H1 (cell line): ENCODE measurements at regions not wholly inside any gene's neighbourhood (a gene's known extent, or its start where the extent isn't known, plus 50 kb on each side); places are given as distances from the start of the nearest gene placed in this dataset.

Experiments
- CTCF ChIA-PET: fragments of 300-600 bp; sonication (Branson Sonifier 250); formaldehyde crosslinking; loops from one replicate; lab custom pipeline; 2021; ENCODE audit not compliant: partially characterized antibody; lab: Charles Lee
- POLR2A ChIA-PET: fragments of 300-600 bp; sonication (Branson Sonifier 250); formaldehyde crosslinking; loops from one replicate; lab custom pipeline; 2021; ENCODE audit warnings: inconsistent platforms; ENCODE audit not compliant: partially characterized antibody; lab: Charles Lee
- DNase-seq, 2 experiments: peaks; one replicate each; pipeline versions ENCODE4 v3.0.0 to v3.0.0-alpha.2; 2010 to 2022; ENCODE audit warnings: low spot score in 2 of 2, low read depth in 1 of 2, mixed read lengths in 1 of 2
- FAIRE-seq: peaks from 2 replicates; lab custom pipeline; 2011; peaks lifted over from hg19 to GRCh38; lab: Jason Lieb, UNC
- H2AFZ ChIP-seq: 2 replicates; pipeline ENCODE4 v1.8.1; 2012; ENCODE audit warnings: low read length, inconsistent platforms
- H2AK5ac ChIP-seq: 2 replicates; pipeline ENCODE4 v1.6.1; 2013; ENCODE audit warnings: low read depth, low read length
- H2BK120ac ChIP-seq: replicated peaks from 2 replicates; pipeline ENCODE3; 2013; ENCODE audit warnings: low read depth, low read length, inconsistent platforms
- H2BK12ac ChIP-seq: 2 replicates; pipeline ENCODE4 v1.6.1; 2013; ENCODE audit warnings: low read depth, low read length
- H2BK15ac ChIP-seq: 2 replicates; pipeline ENCODE4 v1.6.1; 2013; ENCODE audit warnings: low read length
- H2BK20ac ChIP-seq: 2 replicates; pipeline ENCODE4 v1.6.1; 2013; ENCODE audit warnings: low read length
- H2BK5ac ChIP-seq: 2 replicates; pipeline ENCODE4 v1.6.1; 2013; ENCODE audit warnings: low read depth, low read length
- H3K14ac ChIP-seq: 2 replicates; pipeline ENCODE4 v1.6.1; 2013; ENCODE audit warnings: inconsistent platforms; ENCODE audit not compliant: insufficient read length
- H3K18ac ChIP-seq: 2 replicates; pipeline ENCODE4 v1.6.1; 2013; ENCODE audit warnings: low read length; ENCODE audit errors: extremely low read depth
- H3K23ac ChIP-seq: 2 replicates; pipeline ENCODE4 v1.6.1; 2013; ENCODE audit warnings: inconsistent platforms; ENCODE audit not compliant: insufficient read length
- H3K23me2 ChIP-seq: 2 replicates; pipeline ENCODE4 v1.6.1; 2013; ENCODE audit warnings: low read depth, low read length
- H3K27ac ChIP-seq: 2 replicates; pipeline ENCODE4 v1.6.1; 2011; ENCODE audit warnings: low read depth, low read length, inconsistent platforms
- H3K27me3 ChIP-seq, 4 experiments: replicated peaks in 1 of 4; 1 replicate in 1 of 4; 2 replicates in 3 of 4; pipeline versions ENCODE4 v1.6.1 to v1.8.1; 2011 to 2013; ENCODE audit warnings: low read length in 3 of 4, mild to moderate bottlenecking in 3 of 4, inconsistent platforms in 2 of 4, mixed read lengths in 2 of 4, moderate library complexity in 1 of 4; ENCODE audit not compliant: control insufficient read depth in 3 of 4, insufficient read depth in 3 of 4; ENCODE audit errors: extremely low read depth in 1 of 4
- H3K36me3 ChIP-seq, 4 experiments: 2 replicates each; pipeline versions ENCODE4 v1.6.1 to v1.8.1; 2011 to 2013; ENCODE audit warnings: mild to moderate bottlenecking in 4 of 4, low read length in 3 of 4, moderate library complexity in 2 of 4, control low read depth in 1 of 4, inconsistent platforms in 1 of 4; ENCODE audit not compliant: insufficient read depth in 4 of 4, control insufficient read depth in 2 of 4
- H3K4ac ChIP-seq: replicated peaks from 2 replicates; pipeline ENCODE3; 2013; ENCODE audit warnings: low read length, low read depth, mixed read lengths, inconsistent platforms; ENCODE audit not compliant: insufficient read length
- H3K4me1 ChIP-seq, 4 experiments: replicated peaks in 1 of 4; 1 replicate in 1 of 4; 2 replicates in 3 of 4; pipeline versions ENCODE4 v1.6.1 to v1.8.1; 2011 to 2013; ENCODE audit warnings: low read length in 3 of 4, inconsistent platforms in 2 of 4, mixed read lengths in 1 of 4; ENCODE audit not compliant: insufficient read depth in 4 of 4, control insufficient read depth in 3 of 4
- H3K4me2 ChIP-seq, 2 experiments: 2 replicates each; pipeline versions ENCODE4 v1.6.1 to v1.8.1; 2011 to 2013; ENCODE audit warnings: low read depth in 2 of 2, low read length in 2 of 2, control low read depth in 1 of 2, inconsistent platforms in 1 of 2, mild to moderate bottlenecking in 1 of 2; ENCODE audit not compliant: insufficient read depth in 1 of 2
- H3K4me3 ChIP-seq, 4 experiments: fragments of 200-600, 300-600 bp in 1 of 4; sonication (generic), shearing (Covaris generic), sonication (Bioruptor Twin) in 1 of 4; 2 replicates each; pipeline versions ENCODE4 v1.5.1 to v1.8.1; 2011 to 2016; ENCODE audit warnings: low read length in 4 of 4, low read depth in 3 of 4, control low read depth in 2 of 4, inconsistent platforms in 2 of 4, mild to moderate bottlenecking in 2 of 4, mixed read lengths in 1 of 4, moderate library complexity in 1 of 4; ENCODE audit not compliant: insufficient read depth in 2 of 4; ENCODE audit errors: extremely low read depth in 1 of 4
- H3K56ac ChIP-seq: replicated peaks from 2 replicates; pipeline ENCODE3; 2013; ENCODE audit warnings: low read depth, mild to moderate bottlenecking, mixed read lengths, low read length, inconsistent platforms; ENCODE audit not compliant: insufficient read length
- H3K79me1 ChIP-seq: 2 replicates; pipeline ENCODE4 v1.6.1; 2013; ENCODE audit warnings: low read depth, low read length, control low read depth
- H3K79me2 ChIP-seq, 2 experiments: 2 replicates each; pipeline versions ENCODE4 v1.6.1 to v1.8.1; 2012 to 2013; ENCODE audit warnings: low read length in 2 of 2, mild to moderate bottlenecking in 2 of 2, inconsistent platforms in 1 of 2; ENCODE audit not compliant: insufficient read depth in 2 of 2, control insufficient read depth in 1 of 2
- H3K9ac ChIP-seq, 4 experiments: replicated peaks in 1 of 4; 1 replicate in 1 of 4; 2 replicates in 3 of 4; pipeline versions ENCODE4 v1.6.1 to v1.8.1; 2011 to 2013; ENCODE audit warnings: low read depth in 3 of 4, low read length in 3 of 4, control low read depth in 2 of 4, mild to moderate bottlenecking in 2 of 4, moderate library complexity in 2 of 4, inconsistent platforms in 1 of 4; ENCODE audit errors: extremely low read depth in 1 of 4
- H3K9me3 ChIP-seq, 2 experiments: 2 replicates each; pipeline versions ENCODE4 v1.6.1 to v1.8.1; 2012 to 2013; ENCODE audit warnings: mild to moderate bottlenecking in 2 of 2, moderate library complexity in 2 of 2, control low read depth in 1 of 2, inconsistent platforms in 1 of 2, low read depth in 1 of 2, low read length in 1 of 2, mixed read lengths in 1 of 2; ENCODE audit not compliant: insufficient read depth in 2 of 2
- H4K20me1 ChIP-seq, 2 experiments: replicated peaks in 1 of 2; 2 replicates each; pipeline versions ENCODE3 to v1.8.1; 2011 to 2013; ENCODE audit warnings: inconsistent platforms in 2 of 2, low read length in 2 of 2, mild to moderate bottlenecking in 1 of 2; ENCODE audit not compliant: insufficient read depth in 2 of 2, control insufficient read depth in 1 of 2
- H4K5ac ChIP-seq: 2 replicates; pipeline ENCODE4 v1.6.1; 2013; ENCODE audit warnings: low read length, low read depth, mixed read lengths, inconsistent platforms; ENCODE audit not compliant: insufficient read length
- H4K8ac ChIP-seq: 2 replicates; pipeline ENCODE4 v1.8.0; 2013; ENCODE audit warnings: mild to moderate bottlenecking, moderate library complexity, low read length, inconsistent platforms; ENCODE audit not compliant: insufficient read depth; ENCODE audit errors: extremely low read depth
- H4K91ac ChIP-seq: replicated peaks from 2 replicates; pipeline ENCODE3; 2013; ENCODE audit warnings: low read length, mixed read lengths, inconsistent platforms; ENCODE audit not compliant: insufficient read length
- ASH2L ChIP-seq: fragments of 200-600, 300-600 bp; sonication (generic); IDR thresholded peaks from one replicate; pipeline ENCODE4 v1.7.1; 2017; ENCODE audit warnings: low read length
- BACH1 ChIP-seq: IDR thresholded peaks from 2 replicates; pipeline ENCODE4 v1.6.1; 2012; ENCODE audit warnings: low read length, improper control_type of control experiment
- GABPA ChIP-seq: IDR thresholded peaks from 2 replicates; pipeline ENCODE4 v1.6.1; 2011; ENCODE audit warnings: mild to moderate bottlenecking, low read length, moderate library complexity, borderline replicate concordance; ENCODE audit not compliant: insufficient read depth
- GTF2F1 ChIP-seq: IDR thresholded peaks from 2 replicates; pipeline ENCODE4 v1.6.1; 2012; ENCODE audit warnings: low read depth, low read length, improper control_type of control experiment, borderline replicate concordance
- HDAC2 ChIP-seq, 2 experiments: fragments of 300-600 bp in 1 of 2; sonication (generic) in 1 of 2; IDR thresholded peaks; 2 replicates each; pipeline ENCODE4 v1.6.1; 2011 to 2012; ENCODE audit warnings: low read depth in 2 of 2, low read length in 2 of 2, mild to moderate bottlenecking in 2 of 2, moderate library complexity in 2 of 2, borderline replicate concordance in 1 of 2, inconsistent platforms in 1 of 2
- MAFK ChIP-seq: IDR thresholded peaks from 2 replicates; pipeline ENCODE4 v1.6.1; 2012; ENCODE audit warnings: low read depth, mild to moderate bottlenecking, improper control_type of control experiment, low read length
- NANOG ChIP-seq: IDR thresholded peaks from 2 replicates; pipeline ENCODE4 v1.6.1; 2011; ENCODE audit warnings: low read length, low read depth, mild to moderate bottlenecking, inconsistent platforms; ENCODE audit not compliant: insufficient read depth, poor library complexity, severe bottlenecking
- SIN3A ChIP-seq, 2 experiments: IDR thresholded peaks in 1 of 2; conservative IDR thresholded peaks in 1 of 2; 2 replicates each; pipeline ENCODE4 v1.6.1; 2011 to 2012; ENCODE audit warnings: low read length in 2 of 2, improper control_type of control experiment in 1 of 2, low read depth in 1 of 2, mild to moderate bottlenecking in 1 of 2
- SIX5 ChIP-seq: IDR thresholded peaks from 2 replicates; pipeline ENCODE4 v1.6.1; 2011; ENCODE audit warnings: mild to moderate bottlenecking, low read depth, low read length
- SP2 ChIP-seq: IDR thresholded peaks from 2 replicates; pipeline ENCODE4 v1.6.1; 2012; ENCODE audit warnings: mild to moderate bottlenecking, low read length, inconsistent platforms
- TAF7 ChIP-seq: optimal IDR thresholded peaks from 2 replicates; pipeline ENCODE3; 2011; ENCODE audit warnings: low read depth, mild to moderate bottlenecking, inconsistent platforms, low read length, moderate library complexity, borderline replicate concordance
- WGBS, 2 experiments: shearing (Covaris generic) in 1 of 2; methylation state at CpG; one replicate each; pipeline versions ENCODE4 v1.1.6 to v1.1.7; 2013 to 2015; ENCODE audit warnings: low lambda C conversion rate in 2 of 2, mixed read lengths in 2 of 2, inconsistent platforms in 1 of 2, low coverage in 1 of 2, missing lambda C conversion rate in 1 of 2; ENCODE audit not compliant: insufficient replicate concordance in 2 of 2, insufficient coverage in 1 of 2, insufficient read length in 1 of 2; ENCODE audit errors: extremely low coverage in 1 of 2, missing lambda C conversion rate in 1 of 2; 5-methylcytosine and 5-hydroxymethylcytosine counted together
- TF ChIP-seq, protein P1 (sequence below): IDR thresholded peaks from 2 replicates; pipeline ENCODE4 v1.6.1; 2012; ENCODE audit warnings: inconsistent platforms

DNA sequence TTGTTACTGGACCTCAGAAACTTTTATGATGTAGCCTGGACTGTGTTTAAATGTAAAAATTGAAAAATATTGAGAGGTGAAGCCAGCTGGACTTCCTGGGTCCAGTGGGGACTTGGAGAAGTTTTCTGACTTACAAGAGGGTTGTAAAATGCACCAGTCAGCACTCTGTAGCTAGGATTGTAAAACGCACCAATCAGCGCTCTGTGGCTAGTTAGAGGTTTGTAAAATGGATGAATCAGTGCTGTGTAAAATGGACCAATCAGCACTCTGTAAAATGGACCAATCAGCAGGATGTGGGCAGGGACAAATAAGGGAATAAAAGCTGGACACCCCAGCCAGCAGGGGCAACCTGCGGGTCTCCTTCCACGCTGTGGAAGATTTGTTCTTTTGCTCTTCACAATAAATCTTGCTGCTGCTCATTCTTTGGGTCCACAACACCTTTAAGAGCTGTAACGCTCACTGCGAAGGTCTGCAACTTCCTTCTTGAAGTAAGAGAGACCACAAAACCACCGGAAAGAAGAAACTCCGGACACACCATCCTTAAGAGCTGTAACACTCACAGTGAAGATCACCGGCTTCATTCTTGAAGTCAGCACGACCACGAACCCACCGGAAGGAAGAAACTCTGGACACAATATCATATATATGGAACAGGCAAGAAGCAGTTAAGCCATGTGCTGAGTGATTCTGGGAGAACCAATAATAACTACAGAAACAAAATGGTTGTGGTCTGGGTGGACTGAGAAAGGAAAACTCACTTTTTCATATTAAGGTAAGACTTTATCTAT lies 201.3 kb downstream of the GABRG2 start:
- Histone ChIP-seq H3K79me1 (no peaks in the 10 kb centered on the region), H4K5ac (no peak overlapping the region), H2AK5ac (no peak overlapping the region), H3K23ac (no peak overlapping the region), H4K8ac (no peak overlapping the region), H3K18ac (no peak overlapping the region), H3K27ac (no peak overlapping the region), H3K23me2 (no peaks in the 10 kb centered on the region), H2BK5ac (no peak overlapping the region), H4K91ac (no peak overlapping the region), H3K79me2 (no peaks in the 10 kb centered on the region), H2BK120ac (no peak overlapping the region), H2BK12ac (no peak overlapping the region), H2AFZ (no peak overlapping the region), H3K27me3 (no peaks in the 10 kb centered on the region), H3K9me3 (no peaks in the 10 kb centered on the region), H3K56ac (no peak overlapping the region), H3K4me2 (no peak overlapping the region), H3K4me1 (peaks cover 0 to 3% (median 0%) of the 10 kb centered on the region in 4 experiments; a peak in 1 of 7 replicates), H3K36me3 (no peaks in the 10 kb centered on the region), H4K20me1 (no peaks in the 10 kb centered on the region), H3K9ac (no peak overlapping the region), H3K14ac (no peak overlapping the region), H2BK15ac (no peak overlapping the region), H3K4ac (no peak overlapping the region), H2BK20ac (no peak overlapping the region), H3K4me3 (no peak overlapping the region)
- ChIA-PET CTCF (interaction anchor here (1.1 kb wide), 2 partner anchors 8 to 13 kb away, joined by 3 read pairs; no protein-coding TSS in a partner anchor), POLR2A (no interaction called here)
- no peak for FAIRE-seq
- no peak for DNase-seq
- WGBS, 2 experiments, result 90% methylated on average over 11 of the region's 12 CpGs; no CpG with 5 or more reads in 1 of the 2 experiments
- TF ChIP-seq BACH1 (no peak), SP2 (no peak), MAFK (no peak), GTF2F1 (no peak), GABPA (no peak), HDAC2 (IDR thresholded peaks at IDR 0.05; ENCODE audit: borderline replicate concordance in 1 of 2, low read depth in 2 of 2, low read length in 2 of 2) (no peak), SIN3A (conservative IDR thresholded peaks at IDR 0.05 in 1 of 2, IDR thresholded peaks at IDR 0.05 in 1 of 2; ENCODE audit: low read depth in 1 of 2, low read length in 2 of 2) (no peak), NANOG (no peak), TAF7 (no peak), ASH2L (no peak), SIX5 (no peak)
- TF ChIP-seq, protein P1, sequence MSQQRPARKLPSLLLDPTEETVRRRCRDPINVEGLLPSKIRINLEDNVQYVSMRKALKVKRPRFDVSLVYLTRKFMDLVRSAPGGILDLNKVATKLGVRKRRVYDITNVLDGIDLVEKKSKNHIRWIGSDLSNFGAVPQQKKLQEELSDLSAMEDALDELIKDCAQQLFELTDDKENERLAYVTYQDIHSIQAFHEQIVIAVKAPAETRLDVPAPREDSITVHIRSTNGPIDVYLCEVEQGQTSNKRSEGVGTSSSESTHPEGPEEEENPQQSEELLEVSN, result no peak
